Lung (tissue), 11 donors: ENCODE measurements at regions not wholly inside any gene's neighbourhood (a gene's known extent, or its start where the extent isn't known, plus 50 kb on each side); places are given as distances from the start of the nearest gene placed in this dataset.

Experiments
- ATAC-seq: fragments of 200-7000 bp; cut with Tn5 transposase; one replicate; pipeline ENCODE4 v1.9.1; 2020; ENCODE audit warnings: moderate number of reproducible peaks; ENCODE audit not compliant: insufficient read depth, low FRiP score
- DNase-seq, 3 donors: peaks; one replicate each; pipeline ENCODE4 v3.0.0-alpha.2; 2013 to 2017
- H3K27ac ChIP-seq, 2 donors: one replicate each; pipeline ENCODE4 v1.5.1; 2013; ENCODE audit warnings: mild to moderate bottlenecking in 2 of 2, moderate library complexity in 2 of 2, control low read depth in 1 of 2, inconsistent platforms in 1 of 2, low read depth in 1 of 2, low read length in 1 of 2
- H3K27me3 ChIP-seq, 3 donors: one replicate each; pipeline ENCODE4 v1.5.1; 2013; ENCODE audit warnings: low read length in 2 of 3; ENCODE audit not compliant: control insufficient read depth in 3 of 3, insufficient read depth in 3 of 3
- H3K36me3 ChIP-seq, 4 donors: one replicate each; pipeline ENCODE4 v1.5.1; 2013; ENCODE audit warnings: low read length in 4 of 4, mild to moderate bottlenecking in 1 of 4, moderate library complexity in 1 of 4; ENCODE audit not compliant: control insufficient read depth in 4 of 4, insufficient read depth in 4 of 4
- H3K4me1 ChIP-seq, 5 donors: one replicate each; pipeline ENCODE4 v1.5.1; 2013; ENCODE audit warnings: low read length in 5 of 5, mild to moderate bottlenecking in 2 of 5, moderate library complexity in 1 of 5; ENCODE audit not compliant: control insufficient read depth in 5 of 5, insufficient read depth in 5 of 5
- H3K4me3 ChIP-seq: one replicate; pipeline ENCODE4 v1.5.1; 2013; ENCODE audit warnings: mild to moderate bottlenecking, control low read depth, moderate library complexity
- H3K9ac ChIP-seq, 2 donors: one replicate each; pipeline ENCODE4 v1.5.1; 2013; ENCODE audit warnings: low read length in 2 of 2, control low read depth in 1 of 2; ENCODE audit not compliant: insufficient read depth in 1 of 2
- H3K9me3 ChIP-seq, 4 donors: one replicate each; pipeline ENCODE4 v1.5.1; 2013; ENCODE audit warnings: low read length in 3 of 4, mild to moderate bottlenecking in 1 of 4, moderate library complexity in 1 of 4; ENCODE audit not compliant: control insufficient read depth in 4 of 4, insufficient read depth in 3 of 4
- CTCF ChIP-seq: IDR thresholded peaks from 2 replicates; pipeline ENCODE4 v1.5.1; 2012; ENCODE audit warnings: mild to moderate bottlenecking; ENCODE audit errors: control extremely low read depth, extremely low read depth
- WGBS, 2 donors: extraction: QIAGEN DNeasy Blood & Tissue Kit; methylation state at CpG; one replicate each; pipeline ENCODE4 v1.1.7; 2013; 5-methylcytosine and 5-hydroxymethylcytosine counted together
- donor health status: control.
- donor health status: control.
- donor health status: Bipolar disorder and iron deficiency.
- donor health status: healthy.
- donor health status: DM: yes; HTN: yes; CAD: no.

GRCh38 chr4:144816668-144817067 lies 170.7 kb downstream of the HHIP start:
- Histone ChIP-seq H3K4me3 (no peak overlapping the region), H3K9me3 (peaks cover 0 to 2% (median 0%) of the 10 kb centered on the region in 4 donors), H3K27me3 (no peaks in the 10 kb centered on the region), H3K4me1 (no peaks in the 10 kb centered on the region), H3K27ac (no peak overlapping the region), H3K9ac (no peak overlapping the region), H3K36me3 (no peaks in the 10 kb centered on the region)
- DNase-seq (no peak), ATAC-seq (no peak)
- no peak for TF ChIP-seq CTCF

GRCh38 chr4:144817081-144817480 lies 171.1 kb downstream of the HHIP start:
- H3K9ac ChIP-seq, result no peak overlapping the region
- H3K4me1 ChIP-seq, result no peaks in the 10 kb centered on the region
- DNase-seq (no peak), ATAC-seq (no peak)
- H3K36me3 ChIP-seq, result no peaks in the 10 kb centered on the region
- peaks cover 0 to 2% (median 0%) of the 10 kb centered on the region in 4 donors for H3K9me3 ChIP-seq
- no peaks in the 10 kb centered on the region for H3K27me3 ChIP-seq
- TF ChIP-seq CTCF, result no peak
- no peak overlapping the region for H3K27ac ChIP-seq
- no peak overlapping the region for H3K4me3 ChIP-seq

- H3K4me3 ChIP-seq, result no peak overlapping the region
- ATAC-seq (no peak), DNase-seq (no peak)
- no peak overlapping the region for H3K9ac ChIP-seq
- no peak overlapping the region for H3K27ac ChIP-seq
- WGBS, 2 donors, result 89 to 95% methylated on average over 3 of the region's 3 CpGs
- H3K27me3 ChIP-seq, result no peaks in the 10 kb centered on the region
- no peaks in the 10 kb centered on the region for H3K36me3 ChIP-seq
- H3K9me3 ChIP-seq, result no peaks in the 10 kb centered on the region
- no peak for TF ChIP-seq CTCF
- no peaks in the 10 kb centered on the region for H3K4me1 ChIP-seq
Observed at GRCh38 chr4:144818136-144818535, 172.2 kb downstream of the HHIP start.

GRCh38 chr4:144819591-144819990 lies 173.6 kb downstream of the HHIP start:
- no peaks in the 10 kb centered on the region for H3K27me3 ChIP-seq
- H3K4me3 ChIP-seq, result no peak overlapping the region
- 83 to 85% methylated on average over 3 of the region's 3 CpGs for WGBS, 2 donors
- TF ChIP-seq CTCF, result no peak
- no peak for ATAC-seq
- no peaks in the 10 kb centered on the region for H3K9me3 ChIP-seq
- no peaks in the 10 kb centered on the region for H3K4me1 ChIP-seq
- H3K36me3 ChIP-seq, result no peaks in the 10 kb centered on the region
- no peak overlapping the region for H3K27ac ChIP-seq
- no peak overlapping the region for H3K9ac ChIP-seq
- no peak for DNase-seq
